DND-41 (cell line): ENCODE measurements at regions not wholly inside any gene's neighbourhood (a gene's known extent, or its start where the extent isn't known, plus 50 kb on each side); places are given as distances from the start of the nearest gene placed in this dataset.

Experiments used
- CTCF ChIP-seq: IDR thresholded peaks from 2 replicates; pipeline ENCODE4 v1.5.1; 2012; ENCODE audit warnings: borderline replicate concordance, low read length, moderate library complexity, mild to moderate bottlenecking; ENCODE audit not compliant: poor library complexity, severe bottlenecking; ENCODE audit errors: extremely low read depth
- EZH2 ChIP-seq: IDR thresholded peaks from 3 replicates; pipeline ENCODE4 v1.6.1; 2012; ENCODE audit warnings: borderline replicate concordance, low read depth, mild to moderate bottlenecking, moderate library complexity, low read length, inconsistent platforms; ENCODE audit not compliant: severe bottlenecking

- TF ChIP-seq CTCF (no peak), EZH2 (no peak)
Observed at GRCh38 chr7:49563693-49564378, 209.6 kb upstream of the VWC2 start.
